ENCODE measurements at regions not wholly inside any gene's neighbourhood (a gene's known extent, or its start where the extent isn't known, plus 50 kb on each side); places are given as distances from the start of the nearest gene placed in this dataset.

- DNase-seq = no peak
Observed at GRCh38 chr2:160680294-160680693, 186.7 kb upstream of the RBMS1 start.

GRCh38 chr2:160680974-160681373, 187.4 kb upstream of the RBMS1 start:
- DNase-seq = no peak

GRCh38 chr2:160683206-160683605, 189.6 kb upstream of the RBMS1 start:
- DNase-seq = no peak

GRCh38 chr2:160687629-160688028, 194.0 kb upstream of the RBMS1 start:
- DNase-seq = no peak

GRCh38 chr2:160689441-160689840, 195.8 kb upstream of the RBMS1 start:
- DNase-seq = no peak

- no peak for DNase-seq
Observed at GRCh38 chr2:160694221-160694620, 200.6 kb upstream of the RBMS1 start.

GRCh38 chr2:160694631-160695030, 201.0 kb upstream of the RBMS1 start:
- DNase-seq = no peak

GRCh38 chr2:160695402-160696086, 201.9 kb upstream of the RBMS1 start:
- DNase-seq = no peak

GRCh38 chr2:160696087-160696452, 202.5 kb upstream of the RBMS1 start:
- DNase-seq = no peak

- no peak for DNase-seq
Observed at GRCh38 chr2:160697817-160698216, 204.2 kb upstream of the RBMS1 start.

GRCh38 chr2:160700021-160700814, 206.6 kb upstream of the RBMS1 start:
- no peak for DNase-seq

GRCh38 chr2:160701822-160702221, 208.2 kb upstream of the RBMS1 start:
- DNase-seq = no peak

GRCh38 chr2:160702754-160703153, 209.1 kb upstream of the RBMS1 start:
- DNase-seq = no peak

- no peak for DNase-seq
Observed at GRCh38 chr2:160703648-160704585, 210.3 kb upstream of the RBMS1 start.

- no peak for DNase-seq
Observed at GRCh38 chr2:160715428-160715827, 221.8 kb upstream of the RBMS1 start.

- DNase-seq = no peak
Observed at GRCh38 chr2:160719116-160719515, 225.5 kb upstream of the RBMS1 start.

- no peak for DNase-seq
Observed at GRCh38 chr2:160720098-160720497, 226.5 kb upstream of the RBMS1 start.

GRCh38 chr2:160721089-160722040, 227.8 kb upstream of the RBMS1 start:
- DNase-seq = no peak

- DNase-seq = no peak
Observed at GRCh38 chr2:160726046-160726445, 232.4 kb upstream of the RBMS1 start.

- no peak for DNase-seq
Observed at GRCh38 chr2:160730296-160730995, 236.8 kb upstream of the RBMS1 start.

- no peak for DNase-seq
Observed at GRCh38 chr2:160731415-160731814, 237.8 kb upstream of the RBMS1 start.

- DNase-seq = no peak
Observed at GRCh38 chr2:160731856-160732255, 238.2 kb upstream of the RBMS1 start.
